ENCODE measurements at regions not wholly inside any gene's neighbourhood (a gene's known extent, or its start where the extent isn't known, plus 50 kb on each side); places are given as distances from the start of the nearest gene placed in this dataset.

- H2AK9ac ChIP-seq (replicated peaks; ENCODE audit: low read depth, low read length, poor library complexity): no peak overlapping the region
- H3K4ac ChIP-seq (ENCODE audit: low read depth, low read length): no peak overlapping the region
- H4K5ac ChIP-seq (ENCODE audit: low read depth, low read length): no peak overlapping the region
- no peak overlapping the region for H3K14ac ChIP-seq (replicated peaks; ENCODE audit: low read depth, low read length)
- no peaks in the 10 kb centered on the region for H3K4me1 ChIP-seq (ENCODE audit: control insufficient read depth, insufficient read depth, low read length)
- no peaks in the 10 kb centered on the region for H3K9me3 ChIP-seq (ENCODE audit: control insufficient read depth, insufficient read depth, low read length)
- H3K27me3 ChIP-seq (ENCODE audit: control insufficient read depth, insufficient read depth, low read length): no peaks in the 10 kb centered on the region
- no peaks in the 10 kb centered on the region for H3K9me1 ChIP-seq (ENCODE audit: insufficient read depth, low read length)
- TF ChIP-seq RCOR1 (IDR thresholded peaks at IDR 0.05; ENCODE audit: insufficient replicate concordance, low read length) (no peak), BHLHE40 (IDR thresholded peaks at IDR 0.05; ENCODE audit: low read depth, low read length) (no peak), USF2 (IDR thresholded peaks at IDR 0.05; ENCODE audit: low read depth, low read length) (no peak), MAFK (IDR thresholded peaks at IDR 0.05; ENCODE audit: low read depth, low read length) (no peak), ELK1 (IDR thresholded peaks at IDR 0.05; ENCODE audit: borderline replicate concordance, low read depth, low read length) (no peak), MXI1 (IDR thresholded peaks at IDR 0.05; ENCODE audit: borderline replicate concordance, low read depth, low read length) (no peak), CHD1 (IDR thresholded peaks at IDR 0.05; ENCODE audit: low read depth, low read length) (no peak), SMC3 (IDR thresholded peaks at IDR 0.05; ENCODE audit: low read depth, low read length) (no peak), RAD21 (IDR thresholded peaks at IDR 0.05; ENCODE audit: low read length) (no peak), FOS (IDR thresholded peaks at IDR 0.05; ENCODE audit: low read depth, low read length) (no peak), POLR2A (IDR thresholded peaks at IDR 0.05; ENCODE audit: low read depth, low read length) (no peak), NFE2L2 (IDR thresholded peaks at IDR 0.05; ENCODE audit: low read depth, low read length) (no peak), MAZ (IDR thresholded peaks at IDR 0.05; ENCODE audit: borderline replicate concordance, low read depth, low read length) (no peak), CTCF (conservative IDR thresholded peaks at IDR 0.05; ENCODE audit: low read depth, low read length) (no peak), CEBPB (IDR thresholded peaks at IDR 0.05; ENCODE audit: low read depth, low read length) (no peak), RFX5 (IDR thresholded peaks at IDR 0.05; ENCODE audit: low read depth, low read length) (no peak)
- H4K8ac ChIP-seq (ENCODE audit: low read depth in 2 of 2, low read length in 2 of 2): no peak overlapping the region
- no peak overlapping the region for H3K4me2 ChIP-seq (ENCODE audit: low read depth, low read length)
- H4K20me1 ChIP-seq (ENCODE audit: insufficient read depth, low read length): no peaks in the 10 kb centered on the region
- no peak overlapping the region for H2BK5ac ChIP-seq (ENCODE audit: low read depth, low read length, poor library complexity, severe bottlenecking)
- CTCF ChIA-PET: interaction anchor here (1.3 kb wide), 1 partner anchor 9 kb away, joined by 3 read pairs; no protein-coding TSS in a partner anchor
- no peak overlapping the region for H2BK120ac ChIP-seq (ENCODE audit: low read depth, low read length)
- H3K79me1 ChIP-seq (ENCODE audit: low read depth in 1 of 2, low read length in 2 of 2): no peaks in the 10 kb centered on the region
- intact Hi-C loops (cut with micrococcal nuclease) (no loop called here), dilution Hi-C loops (cut with HindIII; ENCODE audit: low sequenced_read_pairs, unreplicated experiment) (no loop called here), in situ Hi-C loops (cut with MboI; ENCODE audit: low sequenced_read_pairs) (no loop called here)
- ATAC-seq (ENCODE audit: low read depth): no peak
- no TSS peak for BruUV-seq (replicated peaks)
- no CpG with 5 or more reads among the region's 2 CpGs for WGBS, 2 experiments (ENCODE audit: extremely low coverage in 2 of 2, insufficient read length in 1 of 2)
- H2BK15ac ChIP-seq (ENCODE audit: low read depth, low read length): no peak overlapping the region
- no peak overlapping the region for H3K4me3 ChIP-seq (ENCODE audit: insufficient read depth, low read depth, low read length)
- no peak overlapping the region for H3K9ac ChIP-seq (ENCODE audit: low read depth, low read length)
- no peak overlapping the region for H2AFZ ChIP-seq (replicated peaks; ENCODE audit: low read length, poor library complexity)
- no peak overlapping the region for H2AK5ac ChIP-seq (ENCODE audit: low read depth, low read length)
- no peak overlapping the region for H3K23ac ChIP-seq (ENCODE audit: low read depth, low read length)
- no peak overlapping the region for H3K27ac ChIP-seq (ENCODE audit: insufficient read depth, low read length)
- no peak overlapping the region for H3K56ac ChIP-seq (ENCODE audit: extremely low read depth, insufficient read depth, low read length)
- no peak for DNase-seq
- no peak overlapping the region for H4K91ac ChIP-seq (ENCODE audit: insufficient read depth, low read depth, low read length)
- H3K18ac ChIP-seq (ENCODE audit: low read depth, low read length): no peak overlapping the region
- H3K36me3 ChIP-seq (ENCODE audit: control insufficient read depth, insufficient read depth, low read length): no peaks in the 10 kb centered on the region
- POLR2A ChIA-PET (ENCODE audit: unreplicated experiment): no interaction called here
- H2BK20ac ChIP-seq (ENCODE audit: low read depth, low read length): no peak overlapping the region
Measured at GRCh38 chr2:164079258-164079657, 343.4 kb upstream of the FIGN start.

All from IMR-90 (cell line).